T-helper 2 cell treated with Interferon-gamma antibody and Interleukin-4, amounts not matched to agents 100 ng/mL and 5 ng/mL, for 36 hours (primary cell): ENCODE measurements at regions not wholly inside any gene's neighbourhood (a gene's known extent, or its start where the extent isn't known, plus 50 kb on each side); places are given as distances from the start of the nearest gene placed in this dataset.

Experiments used
- intact Hi-C: fragments of 100-400 bp; cut with micrococcal nuclease; formaldehyde crosslinking; loops from one replicate; pipeline ENCODE4 v1.15.1; 2023

DNA sequence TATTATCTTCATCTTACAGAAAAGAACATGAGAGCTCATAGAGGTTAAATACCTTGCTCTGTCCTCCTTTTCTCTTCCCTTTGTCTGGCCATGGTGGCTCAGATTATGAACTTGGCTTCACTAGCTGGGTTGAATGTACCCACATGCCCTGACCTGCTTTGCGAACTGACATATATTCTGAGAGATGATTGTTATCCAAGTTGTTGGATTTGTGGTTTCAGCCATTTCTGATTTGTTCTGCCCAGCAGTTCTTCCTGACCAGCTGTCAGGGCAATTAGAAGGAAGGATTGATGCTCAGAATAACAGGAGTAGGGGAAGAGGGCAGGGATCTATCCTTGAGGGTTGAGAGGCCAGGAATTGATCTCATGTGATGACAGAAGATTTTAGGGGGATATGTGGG is 236.8 kb upstream of the FAM98A start:
- intact Hi-C loops, result no loop called here

DNA sequence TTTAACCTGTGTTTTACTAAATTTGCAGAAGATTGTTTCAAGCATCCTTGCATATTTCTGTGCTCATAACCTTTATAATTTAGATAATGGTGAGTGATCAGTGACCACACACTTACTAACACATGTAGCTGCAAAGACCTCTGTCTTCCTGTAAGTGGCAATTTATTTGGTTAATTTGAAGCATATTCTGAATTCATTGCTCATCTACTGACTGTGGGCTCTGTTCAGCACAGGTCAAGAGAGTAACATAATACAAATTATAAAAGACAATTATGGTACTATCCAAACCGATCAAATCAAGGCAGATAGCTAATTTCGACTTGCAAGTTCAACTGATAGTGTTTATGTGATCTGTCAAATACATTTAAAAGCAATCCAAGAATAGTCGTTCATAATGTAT is 223.9 kb upstream of the FAM98A start:
- intact Hi-C loops, result no loop called here

DNA sequence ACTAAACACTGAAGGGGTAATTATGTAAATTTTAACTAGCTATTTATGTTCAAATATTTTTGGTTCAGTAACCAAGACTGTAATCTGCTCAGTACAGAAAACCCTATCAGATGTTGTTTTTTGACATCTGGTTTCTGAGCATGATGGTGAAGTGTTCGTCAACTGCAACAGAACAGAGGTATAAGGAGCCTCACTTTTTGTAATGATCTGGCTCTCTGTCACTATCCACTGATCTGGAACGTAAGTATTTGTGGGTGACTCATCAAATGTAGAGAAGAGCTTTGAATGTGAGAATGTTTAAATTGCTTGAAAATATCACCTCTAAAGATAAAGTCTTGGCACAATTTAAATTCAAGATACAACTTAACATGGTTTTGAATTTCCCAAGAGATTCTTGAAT is 213.6 kb upstream of the FAM98A start:
- intact Hi-C loops, result no loop called here

DNA sequence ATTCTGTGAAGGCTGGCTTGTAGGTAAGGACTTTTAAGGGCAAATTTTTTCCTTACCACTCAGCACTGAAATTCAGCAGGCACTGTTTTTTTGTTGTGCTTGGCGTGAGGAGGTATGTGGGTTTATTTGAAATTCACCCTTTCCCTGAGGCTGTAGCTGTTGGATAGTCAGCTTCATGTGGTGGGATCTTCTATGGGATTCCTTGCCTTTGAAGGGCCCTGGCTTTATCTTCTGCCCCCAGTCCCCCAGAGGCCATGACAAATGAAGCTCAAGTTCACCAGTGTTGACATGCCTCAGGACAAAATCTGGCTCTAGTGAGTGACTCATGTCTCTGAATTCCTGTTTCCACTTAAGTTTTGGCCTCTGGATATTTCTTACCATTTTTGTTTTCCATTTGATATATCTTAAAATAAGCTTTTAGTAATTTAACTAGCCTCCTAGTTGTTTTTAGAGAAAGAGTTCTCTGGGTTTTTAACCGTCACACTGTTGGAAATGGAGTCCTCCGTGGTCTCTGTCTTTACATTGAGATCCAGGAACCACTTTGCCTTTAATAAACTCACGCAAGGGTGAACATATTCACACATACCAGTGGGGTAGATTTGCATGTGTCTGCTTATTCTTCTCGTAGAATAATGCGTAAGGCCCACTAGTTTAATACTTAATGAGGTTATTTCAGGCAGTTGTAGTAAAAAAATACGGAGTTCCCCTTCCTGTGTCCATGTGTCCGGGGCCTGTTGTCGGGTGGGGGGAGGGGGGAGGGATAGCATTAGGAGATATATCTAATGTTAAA is 211.1 kb upstream of the FAM98A start:
- intact Hi-C loops, result no loop called here

DNA sequence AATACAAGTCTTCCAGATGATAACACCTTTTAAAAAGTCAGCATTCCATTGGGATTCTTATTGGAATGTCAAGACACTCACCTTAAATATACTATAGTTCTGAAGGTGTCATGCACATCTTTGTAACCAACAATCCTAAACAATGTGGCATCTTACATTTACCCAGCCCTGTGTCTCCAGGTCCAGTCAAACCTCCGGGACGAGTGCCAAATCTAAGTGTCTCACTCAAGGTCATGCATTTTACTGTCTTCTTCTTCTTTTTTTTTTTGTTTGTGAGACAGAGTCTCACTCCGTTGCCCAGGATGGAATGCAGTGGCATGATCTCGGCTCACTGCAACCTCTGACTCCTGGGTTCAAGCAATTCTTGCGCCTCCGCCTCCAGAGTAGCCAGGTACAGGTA is 206.9 kb upstream of the FAM98A start:
- intact Hi-C loops, result no loop called here

GRCh38 chr2:33804155-33804554 is 205.1 kb upstream of the FAM98A start:
- intact Hi-C loops, result no loop called here

- intact Hi-C loops, result no loop called here
Measured at GRCh38 chr2:33796511-33796910, 197.4 kb upstream of the FAM98A start.

DNA sequence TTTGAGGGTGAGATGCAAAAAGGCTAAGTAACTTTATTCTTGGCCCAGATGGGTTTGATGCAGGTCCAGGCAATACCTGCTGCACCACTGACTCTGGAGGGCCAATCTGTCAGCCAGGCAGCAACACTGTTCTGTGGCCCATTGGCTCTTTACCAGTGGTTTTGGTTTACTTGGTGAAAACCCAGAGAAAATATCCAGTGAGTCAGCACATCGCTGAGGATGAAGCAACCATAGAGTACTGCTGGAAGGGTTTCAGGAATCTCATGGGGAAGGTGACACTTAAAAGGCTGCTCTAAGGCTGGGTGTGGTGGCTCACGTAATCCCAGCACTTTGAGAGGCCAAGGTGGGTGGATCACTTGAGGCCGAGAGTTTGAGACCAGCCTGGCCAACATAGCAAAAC is 192.5 kb upstream of the FAM98A start:
- intact Hi-C loops, result no loop called here

- intact Hi-C loops, result no loop called here
Measured at GRCh38 chr2:33788044-33788443, 188.9 kb upstream of the FAM98A start.

GRCh38 chr2:33786881-33787280 is 187.8 kb upstream of the FAM98A start:
- intact Hi-C loops, result no loop called here

- intact Hi-C loops, result no loop called here
Measured at GRCh38 chr2:33785201-33786106, 186.4 kb upstream of the FAM98A start.

GRCh38 chr2:33784488-33784887 is 185.4 kb upstream of the FAM98A start:
- intact Hi-C loops, result no loop called here

DNA sequence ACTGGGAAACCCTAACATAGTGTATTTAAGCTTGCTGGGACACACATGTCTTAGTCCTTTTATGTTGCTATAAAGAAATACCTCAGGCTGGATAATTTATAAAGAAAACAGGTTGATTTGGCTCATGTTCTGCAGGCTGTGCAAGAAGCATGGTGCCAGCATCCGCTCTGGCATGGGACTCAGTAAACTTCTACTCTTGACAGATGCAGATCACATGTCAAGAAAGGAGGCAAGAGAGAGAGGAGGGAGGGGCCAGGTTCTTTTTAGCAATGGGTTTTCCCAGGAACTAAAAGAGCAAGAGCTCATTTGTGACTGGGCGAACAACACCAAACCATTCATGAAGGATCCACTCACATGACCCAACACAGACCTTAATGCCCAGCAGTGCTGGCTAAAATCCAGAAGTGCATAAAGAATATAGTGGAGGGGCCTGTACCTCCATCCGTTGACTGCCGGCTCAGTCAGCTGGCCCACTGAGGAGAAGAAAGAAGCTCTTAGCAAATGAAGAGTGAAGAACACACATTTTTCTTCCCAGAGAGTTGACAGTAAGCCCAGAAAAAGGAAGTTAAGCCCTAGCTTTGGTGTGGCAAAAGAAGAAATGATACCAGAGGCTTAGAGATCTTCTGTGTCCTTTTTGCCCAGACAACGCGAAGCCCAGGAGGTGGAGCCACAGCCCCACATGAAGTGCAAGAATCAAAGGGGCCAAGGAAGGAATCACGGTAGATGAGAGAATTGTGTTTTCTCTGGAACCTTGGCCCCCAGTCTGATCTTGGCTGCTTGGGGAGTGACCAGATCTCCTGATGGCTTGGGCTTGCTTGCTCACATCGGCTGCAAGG is 183.5 kb upstream of the FAM98A start:
- intact Hi-C loops, result no loop called here

DNA sequence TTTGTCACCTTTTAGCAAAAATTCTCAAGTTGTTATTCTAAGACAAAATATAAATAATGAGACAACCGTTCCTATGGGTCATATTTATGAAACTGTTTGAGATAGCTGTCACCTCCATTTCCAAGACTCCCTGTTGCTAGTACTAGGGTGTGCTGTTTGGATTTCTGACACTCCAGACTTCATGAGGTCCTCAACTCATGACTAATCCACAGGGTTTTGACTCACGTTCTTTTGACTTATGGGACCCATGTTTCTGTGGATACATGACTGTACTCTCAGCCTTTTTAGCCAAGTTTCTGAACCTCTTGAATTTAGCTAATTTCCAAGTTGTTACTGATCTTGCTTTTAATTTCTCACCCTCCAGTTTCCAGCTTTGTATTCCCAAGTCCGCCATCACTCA is 178.7 kb upstream of the FAM98A start:
- intact Hi-C loops, result no loop called here

DNA sequence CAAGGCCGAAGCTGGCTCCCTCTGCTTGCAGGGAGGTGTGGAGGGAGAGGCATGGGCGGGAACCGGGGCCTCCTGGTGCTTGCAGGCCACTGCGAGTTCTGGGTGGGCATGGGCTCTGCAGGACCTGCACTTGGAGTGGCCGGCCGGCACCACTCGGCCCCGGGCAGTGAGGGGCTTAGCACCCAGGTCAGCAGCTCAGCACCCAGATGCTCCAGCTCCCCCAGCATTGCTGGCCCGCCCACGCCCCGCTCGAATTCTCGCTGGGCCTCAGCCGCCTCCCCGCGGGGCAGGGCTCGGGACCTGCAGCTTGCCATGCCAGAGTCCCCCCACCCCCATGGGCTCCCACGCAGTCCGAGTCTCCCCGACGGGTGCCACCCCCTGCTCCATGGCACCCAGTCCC is 176.2 kb upstream of the FAM98A start:
- intact Hi-C loops, result no loop called here

DNA sequence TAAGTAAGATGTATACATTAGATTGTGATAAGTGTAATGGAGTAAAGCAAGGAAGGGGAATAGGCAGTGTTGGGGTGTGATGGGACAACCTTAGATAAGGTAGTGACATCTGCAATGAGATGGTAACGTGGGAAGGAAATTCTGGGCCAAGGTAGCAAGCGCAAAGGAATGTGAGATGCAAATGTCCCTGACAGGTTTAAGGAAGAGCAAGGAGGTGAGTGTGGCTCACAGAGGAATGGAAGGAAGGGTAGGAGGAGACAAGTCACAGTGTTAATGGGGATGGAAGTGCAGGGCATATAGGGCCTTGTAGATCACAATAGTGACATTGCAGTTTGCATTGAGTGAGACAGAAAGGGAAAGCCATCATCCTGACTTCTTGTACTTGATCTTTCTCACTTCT is 170.9 kb upstream of the FAM98A start:
- intact Hi-C loops, result no loop called here

DNA sequence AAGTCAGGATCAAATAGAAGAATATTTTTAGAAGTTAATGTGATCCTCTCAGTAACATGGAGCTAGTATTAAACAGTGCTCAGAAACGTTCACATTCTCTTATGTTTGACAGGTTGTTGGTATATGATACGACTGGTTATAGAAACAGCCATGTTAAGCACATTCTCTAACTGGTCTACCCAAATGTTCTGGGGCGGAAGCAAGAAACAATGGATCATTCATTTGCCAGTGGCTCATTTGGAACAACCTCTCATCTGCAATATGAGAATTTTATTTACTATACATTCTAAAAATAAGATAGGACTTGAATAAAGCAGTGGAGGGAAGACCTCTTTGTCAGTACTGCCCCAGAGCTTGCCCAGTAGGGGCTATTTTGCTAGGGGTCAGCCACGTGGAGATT is 167.1 kb upstream of the FAM98A start:
- intact Hi-C loops, result no loop called here

- intact Hi-C loops, result no loop called here
Measured at GRCh38 chr2:33765122-33765521, 166.0 kb upstream of the FAM98A start.

DNA sequence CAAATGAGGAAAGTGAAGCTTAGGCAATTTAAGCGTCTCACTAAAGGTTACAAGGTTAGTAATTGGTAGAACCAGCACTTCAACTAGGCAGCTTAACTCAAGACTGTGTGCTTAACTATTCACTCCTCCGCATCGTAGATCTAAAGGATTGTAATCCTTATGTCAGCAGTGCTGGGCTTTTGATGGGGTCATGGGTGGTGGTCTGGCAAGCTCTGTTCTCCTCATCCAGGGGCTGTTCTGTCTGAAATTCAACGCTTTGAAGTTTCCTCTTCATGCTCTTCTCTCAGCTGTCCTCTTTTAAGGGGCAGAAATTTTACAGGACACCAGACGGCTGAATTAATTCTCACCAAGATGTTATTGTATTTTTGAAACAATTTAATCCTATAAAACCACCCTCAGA is 165.5 kb upstream of the FAM98A start:
- intact Hi-C loops, result no loop called here

GRCh38 chr2:33763671-33764310 is 164.7 kb upstream of the FAM98A start:
- intact Hi-C loops, result no loop called here

DNA sequence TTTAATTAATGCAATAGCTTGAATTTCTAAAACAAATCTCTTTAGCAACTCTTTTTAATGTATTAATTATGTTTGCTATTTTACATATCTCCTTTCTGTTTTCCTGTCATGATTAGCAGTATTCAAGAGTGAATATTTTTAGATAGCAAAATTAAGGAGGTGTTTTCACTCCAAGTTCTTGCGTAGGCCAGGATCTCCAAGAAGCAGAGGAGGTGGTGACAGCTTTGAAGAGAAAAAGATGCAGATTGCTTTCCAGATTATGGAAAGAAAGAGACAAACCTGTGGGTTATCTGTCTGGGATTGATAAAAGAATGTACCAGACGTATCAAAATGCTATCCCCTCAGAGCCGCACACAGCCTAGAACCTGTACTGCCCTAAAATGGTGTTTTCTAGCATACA is 163.5 kb upstream of the FAM98A start:
- intact Hi-C loops, result no loop called here
